ENCODE measurements at regions not wholly inside any gene's neighbourhood (a gene's known extent, or its start where the extent isn't known, plus 50 kb on each side); places are given as distances from the start of the nearest gene placed in this dataset.

- intact Hi-C loops (cut with DNase I) = no loop called here
- no peaks in the 10 kb centered on the region for H3K4me1 ChIP-seq (replicated peaks)
- H3K9me3 ChIP-seq = no peaks in the 10 kb centered on the region
- no peak for DNase-seq (ENCODE audit: low spot score)
- H3K4me3 ChIP-seq = no peak overlapping the region
- no peaks in the 10 kb centered on the region for H3K27me3 ChIP-seq (replicated peaks; ENCODE audit: insufficient read depth)
- no peak overlapping the region for H3K27ac ChIP-seq
- no peak for TF ChIP-seq CTCF (IDR thresholded peaks at IDR 0.05)
- TF ChIP-seq POLR2AphosphoS5 (IDR thresholded peaks at IDR 0.05) = no peak
- TF ChIP-seq POLR2A (IDR thresholded peaks at IDR 0.05) = no peak
- no peaks in the 10 kb centered on the region for H3K36me3 ChIP-seq
- 77% methylated on average over 4 of the region's 4 CpGs for WGBS
Measured at GRCh38 chr13:109846185-109846584, 59.8 kb upstream of the IRS2 start.

DNA sequence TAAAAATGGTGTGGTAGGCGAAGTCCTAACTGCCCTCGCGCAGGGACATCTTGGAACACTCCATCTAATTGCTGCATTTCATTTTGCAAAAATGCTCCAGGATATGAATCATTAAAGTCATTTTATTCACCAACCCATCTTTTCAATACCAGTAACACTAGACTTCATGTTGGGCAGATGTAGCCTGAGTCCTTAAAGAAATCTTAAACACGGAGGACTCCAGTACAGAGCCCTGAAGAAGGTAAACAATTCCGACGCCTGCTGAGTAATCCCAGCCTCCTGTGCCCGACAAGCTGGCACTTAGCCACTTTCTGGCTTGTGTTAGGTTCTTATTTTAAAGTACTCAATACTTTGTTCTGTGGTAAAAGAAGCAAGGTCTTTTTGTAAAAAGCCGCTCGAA, 58.0 kb upstream of the IRS2 start:
- intact Hi-C loops (cut with DNase I) = no loop called here
- 50% methylated on average over 9 of the region's 9 CpGs for WGBS
- Histone ChIP-seq H3K27me3 (replicated peaks; ENCODE audit: insufficient read depth) (no peaks in the 10 kb centered on the region), H3K9me3 (no peaks in the 10 kb centered on the region), H3K4me1 (replicated peaks) (no peaks in the 10 kb centered on the region), H3K4me3 (no peak overlapping the region), H3K36me3 (no peaks in the 10 kb centered on the region), H3K27ac (no peak overlapping the region)
- TF ChIP-seq CTCF (IDR thresholded peaks at IDR 0.05) (no peak), POLR2AphosphoS5 (IDR thresholded peaks at IDR 0.05) (no peak), POLR2A (IDR thresholded peaks at IDR 0.05) (no peak)
- peak; percentile 22 for DNase-seq (ENCODE audit: low spot score)

- Histone ChIP-seq H3K27ac (no peak overlapping the region), H3K4me1 (replicated peaks) (no peaks in the 10 kb centered on the region), H3K36me3 (no peaks in the 10 kb centered on the region), H3K9me3 (no peaks in the 10 kb centered on the region), H3K4me3 (no peak overlapping the region), H3K27me3 (replicated peaks; ENCODE audit: insufficient read depth) (no peaks in the 10 kb centered on the region)
- WGBS = 81% methylated on average over 8 of the region's 8 CpGs
- no peak for TF ChIP-seq CTCF (IDR thresholded peaks at IDR 0.05)
- no peak for TF ChIP-seq POLR2A (IDR thresholded peaks at IDR 0.05)
- TF ChIP-seq POLR2AphosphoS5 (IDR thresholded peaks at IDR 0.05) = no peak
- intact Hi-C loops (cut with DNase I) = no loop called here
- DNase-seq (ENCODE audit: low spot score) = no peak
Measured at GRCh38 chr13:109843695-109844094, 57.3 kb upstream of the IRS2 start.

DNA sequence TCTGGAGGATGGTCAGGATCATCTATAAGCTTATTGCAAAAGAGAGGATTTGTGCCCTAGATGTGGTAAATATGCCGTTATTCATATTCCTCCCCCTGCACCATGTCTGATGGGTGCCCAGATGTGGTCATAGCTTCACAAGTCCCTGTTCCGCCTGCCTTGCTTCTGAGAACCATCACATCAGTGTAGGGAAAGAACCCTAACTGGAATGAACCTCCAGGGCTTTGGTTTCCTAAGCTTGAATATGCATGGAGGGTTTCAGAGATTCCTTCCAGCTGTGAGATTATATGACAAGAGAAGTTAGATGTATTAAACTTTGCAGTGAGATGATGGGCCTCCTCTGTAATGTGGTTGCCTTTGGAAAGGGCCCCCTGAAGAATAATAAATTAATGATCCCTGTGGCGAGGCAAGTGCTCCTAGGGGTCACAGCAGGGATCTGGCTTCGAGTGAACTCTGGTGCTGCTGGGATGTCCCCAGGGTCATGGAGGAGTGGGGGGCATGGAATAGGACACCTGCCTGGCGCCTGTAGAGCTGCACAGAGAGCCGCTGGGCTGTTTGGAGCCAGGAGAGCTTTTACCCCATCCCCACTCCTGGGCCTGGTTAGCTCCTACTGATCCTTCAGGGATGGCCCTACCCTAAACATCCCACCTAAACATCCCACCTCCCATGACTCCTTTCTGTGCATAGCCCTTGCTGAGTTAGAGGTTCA, 56.0 kb upstream of the IRS2 start:
- 92% methylated on average over 6 of the region's 6 CpGs for WGBS
- H3K27me3 ChIP-seq (replicated peaks; ENCODE audit: insufficient read depth) = no peaks in the 10 kb centered on the region
- no peaks in the 10 kb centered on the region for H3K4me1 ChIP-seq (replicated peaks)
- no peaks in the 10 kb centered on the region for H3K9me3 ChIP-seq
- H3K27ac ChIP-seq = no peak overlapping the region
- intact Hi-C loops (cut with DNase I) = no loop called here
- TF ChIP-seq POLR2A (IDR thresholded peaks at IDR 0.05) = no peak
- TF ChIP-seq POLR2AphosphoS5 (IDR thresholded peaks at IDR 0.05) = no peak
- no peak for TF ChIP-seq CTCF (IDR thresholded peaks at IDR 0.05)
- H3K4me3 ChIP-seq = no peak overlapping the region
- no peaks in the 10 kb centered on the region for H3K36me3 ChIP-seq
- no peak for DNase-seq (ENCODE audit: low spot score)

DNA sequence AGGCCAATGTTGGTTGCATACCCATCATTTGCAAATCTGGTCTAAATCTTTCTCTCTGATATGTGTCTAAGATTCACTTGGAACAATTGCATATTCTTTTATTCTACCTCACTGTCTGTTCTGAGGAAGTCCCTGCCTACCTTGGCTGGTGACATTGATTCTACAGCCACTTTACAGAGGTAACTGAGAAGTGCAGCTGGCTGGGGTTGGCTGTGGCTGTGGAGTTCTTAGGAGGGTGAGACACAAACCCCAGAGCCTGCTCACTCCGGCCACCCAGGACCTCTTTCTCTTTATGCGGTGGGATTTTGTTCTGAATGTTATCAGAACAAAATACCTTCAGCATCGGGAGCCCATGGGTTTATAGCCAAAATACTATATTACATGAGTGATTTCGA, 54.5 kb upstream of the IRS2 start:
- Histone ChIP-seq H3K27ac (no peak overlapping the region), H3K4me1 (replicated peaks) (no peaks in the 10 kb centered on the region), H3K4me3 (no peak overlapping the region), H3K36me3 (no peaks in the 10 kb centered on the region), H3K27me3 (replicated peaks; ENCODE audit: insufficient read depth) (no peaks in the 10 kb centered on the region), H3K9me3 (no peaks in the 10 kb centered on the region)
- DNase-seq (ENCODE audit: low spot score) = no peak
- 91% methylated on average over 4 of the region's 4 CpGs for WGBS
- TF ChIP-seq CTCF (IDR thresholded peaks at IDR 0.05) = no peak
- no peak for TF ChIP-seq POLR2A (IDR thresholded peaks at IDR 0.05)
- no peak for TF ChIP-seq POLR2AphosphoS5 (IDR thresholded peaks at IDR 0.05)
- intact Hi-C loops (cut with DNase I) = no loop called here
